ENCODE measurements at regions not wholly inside any gene's neighbourhood (a gene's known extent, or its start where the extent isn't known, plus 50 kb on each side); places are given as distances from the start of the nearest gene placed in this dataset.
"Not testable (repeated sequence)": the region's sequence is repeated elsewhere in the genome, so short reads cannot be mapped to it uniquely, and the experiment has no call there.

DNA sequence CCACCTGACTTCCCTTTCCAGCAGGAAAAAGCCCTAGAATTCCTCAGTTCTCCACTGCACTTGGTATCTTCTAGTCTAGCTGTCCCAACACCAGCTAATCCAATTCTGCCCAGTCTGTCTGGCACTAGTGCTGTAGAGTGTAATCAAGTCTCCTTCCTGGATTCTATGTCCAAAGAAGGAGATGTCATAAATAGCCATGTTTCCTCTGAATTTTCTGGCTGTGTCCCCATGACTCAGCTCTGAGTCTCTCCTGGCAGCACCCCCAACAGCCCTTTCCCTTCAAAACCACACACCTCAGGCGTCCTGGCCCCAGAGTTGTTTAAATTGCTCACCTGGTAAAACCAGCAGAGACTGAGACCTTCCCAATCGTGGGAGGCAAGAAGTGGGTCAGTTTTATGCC, 197.2 kb downstream of the GRXCR1 start:
- no peak for DNase-seq (ENCODE audit: low spot score)

GRCh38 chr4:43103048-43103447, 210.5 kb downstream of the GRXCR1 start:
- no peak for DNase-seq (ENCODE audit: low spot score)

- no peak for DNase-seq (ENCODE audit: low spot score)
Measured at GRCh38 chr4:43112139-43112538, 219.6 kb downstream of the GRXCR1 start.

DNA sequence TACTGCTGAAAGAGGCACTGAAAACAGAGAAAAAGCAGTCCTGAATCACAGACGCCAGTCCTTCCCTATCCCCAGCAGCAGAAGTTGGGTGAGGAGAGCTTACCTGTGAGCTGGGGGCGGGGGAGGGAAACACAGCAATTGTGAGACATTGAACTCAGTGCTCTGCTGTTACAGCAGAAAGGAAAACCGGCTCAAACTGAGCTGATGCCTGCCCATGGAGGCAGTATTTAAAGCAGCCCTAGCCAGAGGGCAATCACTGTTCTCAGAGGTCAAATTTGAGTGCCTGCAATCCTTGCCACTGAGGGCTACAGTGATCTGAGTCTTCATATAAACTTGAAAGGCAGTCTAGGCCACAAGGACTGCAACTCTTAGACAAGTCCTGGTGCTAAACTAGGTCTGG, 220.7 kb downstream of the GRXCR1 start:
- DNase-seq (ENCODE audit: low spot score): no peak

DNA sequence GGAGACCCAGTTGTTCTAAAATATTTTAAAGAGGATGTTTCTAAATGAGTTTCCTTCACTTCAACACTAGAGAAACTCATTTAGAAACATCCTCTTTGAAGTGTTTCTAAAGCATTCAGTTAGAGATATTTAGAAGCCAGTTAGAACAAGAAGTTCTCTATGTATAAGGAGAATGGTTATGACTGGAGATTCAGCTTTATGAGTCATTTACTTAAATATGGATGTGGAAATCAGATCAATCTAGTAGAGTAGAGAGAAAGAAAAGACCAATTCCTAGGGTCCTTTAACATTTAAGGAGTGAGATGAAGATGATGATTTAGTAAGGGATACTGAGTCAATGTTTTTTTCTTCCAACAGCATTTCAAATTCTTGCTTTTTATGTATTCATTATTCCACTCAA, 234.1 kb downstream of the GRXCR1 start:
- DNase-seq (ENCODE audit: low spot score): no peak

- DNase-seq (ENCODE audit: low spot score): no peak
Measured at GRCh38 chr4:43130228-43131021, 237.9 kb downstream of the GRXCR1 start.

DNA sequence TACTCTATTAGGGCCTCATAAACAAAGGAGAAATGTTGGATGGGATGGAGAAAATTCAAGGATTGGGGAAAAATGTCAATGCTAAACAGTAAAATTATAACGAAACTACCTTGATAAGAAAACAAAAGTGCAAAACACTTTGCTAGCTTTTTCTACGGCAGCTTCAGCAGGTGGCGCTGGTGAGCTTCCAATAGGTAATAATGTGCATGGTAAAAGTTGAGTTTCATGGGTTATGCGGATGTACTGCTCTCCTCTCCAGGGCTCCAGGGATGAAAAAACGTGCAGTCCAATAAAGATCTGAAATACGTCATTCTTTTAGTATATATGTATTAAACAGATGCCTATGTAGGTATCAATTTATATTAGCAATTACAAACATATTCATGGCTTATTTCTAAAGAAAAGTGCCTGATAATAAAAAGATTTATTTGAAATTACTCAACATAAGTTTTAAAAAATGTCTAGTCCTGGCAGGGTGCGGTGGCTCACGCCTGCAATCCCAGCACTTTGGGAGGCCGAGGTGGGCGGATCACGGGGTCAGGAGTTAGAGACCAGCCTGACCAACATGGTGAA, 239.6 kb downstream of the GRXCR1 start:
- peak; percentile 21 for DNase-seq (ENCODE audit: low spot score)

DNA sequence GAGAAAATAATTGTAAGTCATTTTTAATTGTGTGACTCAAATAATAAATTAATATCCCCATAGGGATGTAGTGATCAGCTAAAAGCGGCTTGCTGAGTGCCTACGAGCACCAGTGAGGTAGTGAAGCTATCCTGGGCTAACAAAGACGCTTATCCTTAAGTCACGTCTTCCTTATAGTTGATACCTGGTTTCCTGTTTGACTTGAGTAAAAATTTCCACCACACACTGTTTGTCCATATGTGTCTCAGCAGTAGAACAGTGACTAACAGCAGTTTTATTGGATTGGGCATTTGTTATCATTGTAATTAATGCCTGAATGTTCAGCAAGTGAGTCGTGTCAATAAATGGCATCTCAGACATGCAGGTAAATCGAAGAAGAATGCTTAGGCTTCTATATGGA, 241.1 kb downstream of the GRXCR1 start:
- no peak for DNase-seq (ENCODE audit: low spot score)

GRCh38 chr4:43136752-43137151, 244.2 kb downstream of the GRXCR1 start:
- no peak for DNase-seq (ENCODE audit: low spot score)

GRCh38 chr4:43146198-43146597, 253.7 kb downstream of the GRXCR1 start:
- no peak for DNase-seq (ENCODE audit: low spot score)

DNA sequence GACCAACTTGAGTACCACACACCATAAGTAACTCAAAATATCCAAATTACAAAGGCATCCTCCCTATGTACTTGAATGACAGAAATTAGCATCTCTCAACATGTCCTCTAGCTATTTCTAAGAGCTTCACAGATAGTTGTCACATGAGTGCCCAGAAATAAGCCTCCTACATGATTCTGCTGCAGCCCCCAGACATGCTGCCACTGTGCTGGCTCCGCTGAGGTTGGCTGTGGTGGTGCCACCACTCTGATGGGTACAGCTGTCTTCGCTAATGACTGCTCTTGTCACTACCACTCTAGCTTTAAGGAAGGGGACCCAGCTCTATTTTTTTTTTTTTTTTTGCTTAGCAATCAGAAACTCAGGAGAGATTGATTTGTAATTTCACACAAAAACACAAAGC, 256.0 kb downstream of the GRXCR1 start:
- no peak for DNase-seq (ENCODE audit: low spot score)

GRCh38 chr4:43163101-43163792, 270.7 kb downstream of the GRXCR1 start:
- no peak for DNase-seq (ENCODE audit: low spot score)

DNA sequence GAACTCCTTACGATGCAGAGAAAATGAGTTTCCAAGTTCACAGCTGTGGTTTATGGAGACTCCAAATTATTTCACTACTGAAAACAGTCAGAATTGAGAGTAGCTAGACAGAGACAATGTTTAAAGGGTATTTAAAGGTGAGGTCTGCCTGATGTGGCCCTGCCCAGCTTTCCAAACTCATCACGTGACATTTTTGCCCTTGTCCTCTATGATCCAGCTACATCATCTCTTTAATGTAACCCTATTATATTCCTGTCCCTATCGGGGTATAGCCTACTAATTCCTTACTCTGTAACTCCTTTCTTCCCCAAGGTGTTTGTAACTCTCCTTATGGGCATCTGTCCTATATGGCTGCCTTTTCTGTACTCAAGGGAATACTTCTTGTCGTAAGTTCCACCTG, 297.2 kb downstream of the GRXCR1 start:
- no peak for DNase-seq (ENCODE audit: low spot score)

DNA sequence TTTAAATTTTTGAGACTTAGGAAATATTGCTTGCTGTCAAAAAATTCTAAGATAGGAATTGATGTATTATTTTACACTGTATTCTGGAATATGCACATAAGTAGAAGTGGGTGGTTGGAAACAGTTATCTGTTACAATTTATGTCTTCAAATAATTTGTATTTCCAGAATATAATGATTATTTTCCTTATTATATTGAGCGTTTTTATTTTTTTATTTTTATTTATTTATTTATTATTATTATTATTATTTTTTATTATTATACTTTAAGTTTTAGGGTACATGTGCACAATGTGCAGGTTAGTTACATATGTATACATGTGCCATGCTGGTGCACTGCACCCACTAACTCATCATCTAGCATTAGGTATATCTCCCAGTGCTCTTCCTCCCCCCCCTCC, 320.1 kb downstream of the GRXCR1 start:
- DNase-seq (ENCODE audit: low spot score): not testable (repeated sequence)

- DNase-seq (ENCODE audit: low spot score): no peak
Measured at GRCh38 chr4:43223820-43224219, 331.3 kb downstream of the GRXCR1 start.

- no peak for DNase-seq (ENCODE audit: low spot score)
Measured at GRCh38 chr4:43224559-43224958, 332.0 kb downstream of the GRXCR1 start.

- DNase-seq (ENCODE audit: low spot score): no peak
Measured at GRCh38 chr4:43233321-43233720, 340.8 kb downstream of the GRXCR1 start.

DNA sequence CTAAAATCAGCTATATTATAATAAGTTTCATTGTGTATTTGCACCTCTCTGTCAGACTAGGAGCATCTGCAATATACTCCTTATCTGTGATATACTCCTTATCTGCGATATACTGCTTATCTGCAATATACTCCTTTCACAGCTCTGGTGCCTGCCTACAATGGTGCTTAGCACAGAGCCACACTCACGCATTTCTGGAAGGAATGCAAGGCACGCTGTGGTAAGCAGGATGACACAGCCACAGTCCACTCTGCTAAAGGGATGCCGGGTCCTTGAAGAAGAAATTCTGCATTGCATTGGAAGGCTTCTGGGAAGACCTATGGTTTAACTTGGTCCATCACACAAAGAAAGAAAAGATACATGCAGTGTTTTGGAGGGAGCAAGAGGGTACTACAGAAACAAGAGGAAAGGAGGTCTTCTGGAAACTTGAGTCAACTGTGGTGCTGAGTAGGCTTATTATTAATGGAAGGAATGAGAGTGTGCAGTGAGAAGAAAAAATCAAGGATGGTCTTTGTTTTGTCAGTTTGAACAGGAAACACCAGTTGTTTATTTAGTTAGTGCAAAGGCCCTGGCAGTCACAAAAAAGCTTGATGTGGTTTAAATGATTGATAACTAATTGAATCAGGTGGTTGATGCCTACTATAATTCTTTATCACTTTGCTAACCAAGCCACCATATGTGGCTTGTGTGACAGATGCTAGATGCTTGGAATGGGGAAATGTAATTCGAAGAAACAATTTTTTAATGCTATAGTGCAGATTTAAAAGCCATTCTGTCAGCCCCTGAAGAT, 342.3 kb downstream of the GRXCR1 start:
- DNase-seq (ENCODE audit: low spot score): no peak

GRCh38 chr4:43238008-43238407, 345.5 kb downstream of the GRXCR1 start:
- DNase-seq (ENCODE audit: low spot score): no peak

- DNase-seq (ENCODE audit: low spot score): no peak
Measured at GRCh38 chr4:43238585-43238984, 346.1 kb downstream of the GRXCR1 start.

DNA sequence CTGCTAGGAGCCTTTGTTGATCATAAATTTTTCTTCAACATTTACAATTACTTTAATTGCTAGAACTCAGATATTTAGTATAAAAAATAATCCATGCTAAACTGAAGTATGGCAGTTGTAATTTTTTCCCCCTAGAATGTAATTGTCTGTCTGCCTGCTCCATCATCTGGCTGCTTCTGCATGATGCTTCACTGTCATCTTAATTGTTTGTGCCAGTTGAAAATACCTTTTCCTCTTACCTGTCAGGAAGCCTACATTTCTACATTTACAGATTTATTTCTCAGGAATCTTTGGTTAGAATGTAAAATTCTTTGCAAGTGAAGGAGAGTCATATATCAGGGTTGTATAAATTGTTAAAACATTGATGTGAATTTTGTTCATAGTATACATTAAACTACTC, 348.6 kb downstream of the GRXCR1 start:
- no peak for DNase-seq (ENCODE audit: low spot score)

GRCh38 chr4:43242606-43243005, 350.1 kb downstream of the GRXCR1 start:
- DNase-seq (ENCODE audit: low spot score): no peak
